PC-3 (cell line): ENCODE measurements at regions not wholly inside any gene's neighbourhood (a gene's known extent, or its start where the extent isn't known, plus 50 kb on each side); places are given as distances from the start of the nearest gene placed in this dataset.

ENCODE experiments used
- ATAC-seq: fragments of 200-7000 bp; cut with Tn5 transposase; 2 replicates; pipeline ENCODE4 v1.9.1; 2020; ENCODE audit warnings: mild to moderate bottlenecking, moderate library complexity
- BruUV-seq: library from RNA; stranded (reverse); fragments of 400-500 nt; replicated peaks from 2 replicates; lab custom pipeline; 2021; lab: Mats Ljungman, UMichigan
- CTCF ChIA-PET: fragments of 300-600 bp; sonication (Branson Sonifier 250); formaldehyde crosslinking; loops from one replicate; lab custom pipeline; 2022; ENCODE audit warnings: antibody characterized with exemption; lab: Charles Lee
- POLR2A ChIA-PET: fragments of 300-600 bp; sonication (Branson Sonifier 250); formaldehyde crosslinking; loops from one replicate; lab custom pipeline; 2022; ENCODE audit warnings: antibody characterized with exemption; ENCODE audit not compliant: unreplicated experiment; lab: Charles Lee
- DNase-seq: peaks from one replicate; pipeline ENCODE4 v3.0.0-alpha.2; 2015
- H2AFZ ChIP-seq: fragments of 300-600 bp; sonication (generic); 2 replicates; pipeline ENCODE4 v1.6.0; 2016; ENCODE audit warnings: antibody characterized with exemption, low read length
- H3F3A ChIP-seq: fragments of 300-600 bp; sonication (generic); one replicate; pipeline ENCODE4 v1.6.0; 2017; ENCODE audit warnings: antibody characterized with exemption, low read length, control low read depth, mild to moderate bottlenecking; ENCODE audit not compliant: unreplicated experiment
- H3K27ac ChIP-seq: fragments of 300-600 bp; sonication (generic); 2 replicates; pipeline ENCODE4 v1.5.1; 2016; ENCODE audit warnings: mild to moderate bottlenecking, low read length
- H3K27me3 ChIP-seq: fragments of 300-600 bp; sonication (generic); 2 replicates; pipeline ENCODE4 v1.6.1; 2016; ENCODE audit warnings: low read length, mixed read lengths
- H3K36me3 ChIP-seq: fragments of 300-600 bp; sonication (generic); 2 replicates; pipeline ENCODE4 v1.6.1; 2016; ENCODE audit warnings: low read depth, mixed run types, low read length, mixed read lengths
- H3K4me1 ChIP-seq: fragments of 300-600 bp; sonication (generic); 2 replicates; pipeline ENCODE4 v1.5.1; 2016; ENCODE audit warnings: low read length; ENCODE audit not compliant: insufficient read depth
- H3K4me2 ChIP-seq: fragments of 300-600 bp; sonication (generic); 2 replicates; pipeline ENCODE4 v1.6.0; 2016; ENCODE audit warnings: low read length
- H3K4me3 ChIP-seq: fragments of 300-600 bp; sonication (generic); 2 replicates; pipeline ENCODE4 v1.5.1; 2016; ENCODE audit warnings: mild to moderate bottlenecking, low read length, mixed read lengths
- H3K79me2 ChIP-seq: fragments of 300-600 bp; sonication (generic); 2 replicates; pipeline ENCODE4 v1.6.1; 2017; ENCODE audit warnings: low read length, mixed read lengths
- H3K9ac ChIP-seq: fragments of 300-600 bp; sonication (generic); 2 replicates; pipeline ENCODE4 v1.6.0; 2016; ENCODE audit warnings: mild to moderate bottlenecking, low read length
- H3K9me2 ChIP-seq: fragments of 300-600 bp; sonication (generic); replicated peaks from 2 replicates; pipeline ENCODE4 v1.6.1; 2016; ENCODE audit warnings: mixed run types, low read length, mixed read lengths
- H3K9me3 ChIP-seq: fragments of 300-600 bp; sonication (generic); 2 replicates; pipeline ENCODE4 v1.6.1; 2016; ENCODE audit warnings: low read length, mixed read lengths
- H4K20me1 ChIP-seq: fragments of 300-600 bp; sonication (generic); 2 replicates; pipeline ENCODE4 v1.6.1; 2016; ENCODE audit warnings: low read length, mixed read lengths
- CTCF ChIP-seq: fragments of 300-600 bp; sonication (generic); conservative IDR thresholded peaks from 2 replicates; pipeline ENCODE4 v1.5.1; 2017; ENCODE audit warnings: antibody characterized with exemption, low read depth, mild to moderate bottlenecking, low read length
- EZH2 ChIP-seq: fragments of 300-600 bp; sonication (generic); IDR thresholded peaks from one replicate; pipeline ENCODE4 v1.6.1; 2017; ENCODE audit warnings: antibody characterized with exemption, mild to moderate bottlenecking, low read length; ENCODE audit not compliant: unreplicated experiment
- EZH2phosphoT487 ChIP-seq: fragments of 300-600 bp; sonication (generic); IDR thresholded peaks from 2 replicates; pipeline ENCODE4 v1.6.1; 2018; ENCODE audit warnings: mild to moderate bottlenecking, antibody characterized with exemption, low read length, borderline replicate concordance
- intact Hi-C: fragments of 100-400 bp; cut with micrococcal nuclease; formaldehyde crosslinking; loops from 2 replicates; pipeline ENCODE4 v1.9.0; 2023

GRCh38 chr3:8261018-8261417 lies 240.6 kb upstream of the LMCD1 start:
- POLR2A ChIA-PET: no interaction called here
- no peak overlapping the region for H3K27ac ChIP-seq
- H3K4me2 ChIP-seq: no peak overlapping the region
- no peaks in the 10 kb centered on the region for H3F3A ChIP-seq
- H2AFZ ChIP-seq: no peak overlapping the region
- H3K9me2 ChIP-seq: no peaks in the 10 kb centered on the region
- intact Hi-C loops: no loop called here
- CTCF ChIA-PET: no interaction called here
- no peak overlapping the region for H3K9ac ChIP-seq
- TF ChIP-seq EZH2 (no peak), CTCF (no peak), EZH2phosphoT487 (no peak)
- H3K27me3 ChIP-seq: 0 out of 2 replicates have a peak, but pooled peaks cover 5% of the 10 kb centered on the region
- DNase-seq: no peak
- H3K4me3 ChIP-seq: no peak overlapping the region
- H3K9me3 ChIP-seq: no peaks in the 10 kb centered on the region
- H3K79me2 ChIP-seq: no peaks in the 10 kb centered on the region
- no TSS peak for BruUV-seq
- no peaks in the 10 kb centered on the region for H3K4me1 ChIP-seq
- ATAC-seq: no peak
- H3K36me3 ChIP-seq: no peaks in the 10 kb centered on the region
- H4K20me1 ChIP-seq: no peaks in the 10 kb centered on the region

DNA sequence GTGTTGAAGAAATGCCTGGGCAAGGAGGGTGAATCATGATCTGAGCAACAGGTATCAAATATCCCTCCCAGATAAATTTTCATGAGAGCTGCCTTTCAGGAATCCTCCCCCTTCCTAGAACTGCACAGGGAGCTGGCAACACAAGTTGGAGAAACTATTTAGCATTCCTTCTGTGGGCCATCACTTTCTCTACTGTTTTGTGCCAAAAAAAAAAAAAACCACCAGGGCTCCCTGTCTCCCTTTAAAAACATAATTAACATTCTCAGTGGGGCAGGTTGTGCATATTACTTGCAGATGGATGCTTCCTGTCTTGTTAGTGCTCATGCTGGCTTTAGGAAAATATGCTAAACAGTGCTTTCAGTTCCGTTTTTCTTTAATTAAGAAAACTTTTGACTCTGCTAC lies 234.9 kb upstream of the LMCD1 start:
- no peak overlapping the region for H2AFZ ChIP-seq
- ATAC-seq (no peak), DNase-seq (peak; percentile 63)
- H3K27me3 ChIP-seq: peaks cover 5% of the 10 kb centered on the region; the same call in 1 of the 2 replicates
- no peaks in the 10 kb centered on the region for H3K36me3 ChIP-seq
- no TSS peak for BruUV-seq
- POLR2A ChIA-PET: no interaction called here
- H3K27ac ChIP-seq: no peak overlapping the region
- H3K9ac ChIP-seq: no peak overlapping the region
- no peaks in the 10 kb centered on the region for H3K79me2 ChIP-seq
- H3K4me1 ChIP-seq: peaks cover 4% of the 10 kb centered on the region; the same call in 1 of the 2 replicates
- H3K9me3 ChIP-seq: no peaks in the 10 kb centered on the region
- no peak for TF ChIP-seq EZH2
- no peak for TF ChIP-seq EZH2phosphoT487
- no peak for TF ChIP-seq CTCF
- H3K4me3 ChIP-seq: no peak overlapping the region
- H3F3A ChIP-seq: no peaks in the 10 kb centered on the region
- CTCF ChIA-PET: no interaction called here
- H3K9me2 ChIP-seq: no peaks in the 10 kb centered on the region
- intact Hi-C loops: no loop called here
- H3K4me2 ChIP-seq: no peak overlapping the region
- no peaks in the 10 kb centered on the region for H4K20me1 ChIP-seq

- ChIA-PET CTCF (no interaction called here), POLR2A (no interaction called here)
- Histone ChIP-seq H3K79me2 (no peaks in the 10 kb centered on the region), H3K27ac (no peak overlapping the region), H3K9me3 (no peaks in the 10 kb centered on the region), H3K9me2 (no peaks in the 10 kb centered on the region), H3K9ac (no peak overlapping the region), H3K36me3 (no peaks in the 10 kb centered on the region), H2AFZ (no peak overlapping the region), H3K4me1 (no peaks in the 10 kb centered on the region), H3K4me2 (no peak overlapping the region), H4K20me1 (no peaks in the 10 kb centered on the region), H3K27me3 (peaks cover 17% of the 10 kb centered on the region; the same call in 1 of the 2 replicates), H3F3A (no peaks in the 10 kb centered on the region), H3K4me3 (no peak overlapping the region)
- no peak for TF ChIP-seq EZH2phosphoT487
- no peak for TF ChIP-seq CTCF
- TF ChIP-seq EZH2: no peak
- intact Hi-C loops: no loop called here
- ATAC-seq (no peak), DNase-seq (no peak)
- no TSS peak for BruUV-seq
These were observed 228.1 kb upstream of the LMCD1 start for GRCh38 chr3:8273479-8273878.
